ENCODE measurements at regions not wholly inside any gene's neighbourhood (a gene's known extent, or its start where the extent isn't known, plus 50 kb on each side); places are given as distances from the start of the nearest gene placed in this dataset.
"Not testable (repeated sequence)": the region's sequence is repeated elsewhere in the genome, so short reads cannot be mapped to it uniquely, and the experiment has no call there.

GRCh38 chr9:65413371-65413770 is 128.4 kb upstream of the FOXD4L5 start:
- H3K9me2 ChIP-seq (replicated peaks; ENCODE audit: insufficient read depth, low read length); H3K4me3 ChIP-seq (ENCODE audit: low read length); H2AFZ ChIP-seq (ENCODE audit: low read length); H3F3A ChIP-seq (ENCODE audit: insufficient read depth, low read length); H4K20me1 ChIP-seq (ENCODE audit: insufficient read depth, low read length); H3K79me2 ChIP-seq (ENCODE audit: low read length); DNase-seq; H3K4me1 ChIP-seq (ENCODE audit: low read length); H3K27ac ChIP-seq (ENCODE audit: low read length); H3K4me2 ChIP-seq (ENCODE audit: low read depth, low read length); H3K9me3 ChIP-seq (replicated peaks; ENCODE audit: insufficient read depth, low read length); H3K9ac ChIP-seq (ENCODE audit: low read length); H3K36me3 ChIP-seq (replicated peaks; ENCODE audit: insufficient read depth, low read length); H3K27me3 ChIP-seq (replicated peaks; ENCODE audit: insufficient read depth, low read length): not testable (repeated sequence)

- no peaks in the 10 kb centered on the region for H3F3A ChIP-seq (ENCODE audit: insufficient read depth, low read length)
- no peaks in the 10 kb centered on the region for H4K20me1 ChIP-seq (ENCODE audit: insufficient read depth, low read length)
- H3K9me3 ChIP-seq (replicated peaks; ENCODE audit: insufficient read depth, low read length): no peaks in the 10 kb centered on the region
- H3K27me3 ChIP-seq (replicated peaks; ENCODE audit: insufficient read depth, low read length): no peaks in the 10 kb centered on the region
- H3K9ac ChIP-seq (ENCODE audit: low read length): no peak overlapping the region
- no peak overlapping the region for H3K4me2 ChIP-seq (ENCODE audit: low read depth, low read length)
- no peaks in the 10 kb centered on the region for H3K9me2 ChIP-seq (replicated peaks; ENCODE audit: insufficient read depth, low read length)
- no peaks in the 10 kb centered on the region for H3K4me1 ChIP-seq (ENCODE audit: low read length)
- no peaks in the 10 kb centered on the region for H3K36me3 ChIP-seq (replicated peaks; ENCODE audit: insufficient read depth, low read length)
- no peak overlapping the region for H3K4me3 ChIP-seq (ENCODE audit: low read length)
- no peaks in the 10 kb centered on the region for H3K79me2 ChIP-seq (ENCODE audit: low read length)
- H2AFZ ChIP-seq (ENCODE audit: low read length): no peak overlapping the region
- H3K27ac ChIP-seq (ENCODE audit: low read length): no peak overlapping the region
- TF ChIP-seq EZH2phosphoT487 (IDR thresholded peaks at IDR 0.05; ENCODE audit: low read length) (no peak), EZH2 (optimal IDR thresholded peaks at IDR 0.05; ENCODE audit: low read depth, low read length) (no peak), CTCF (IDR thresholded peaks at IDR 0.05; ENCODE audit: low read length) (no peak)
- no peak for DNase-seq
These were observed 126.9 kb upstream of the FOXD4L5 start for GRCh38 chr9:65411901-65412300.

- Histone ChIP-seq H2AFZ (ENCODE audit: low read length) (no peak overlapping the region), H3K27me3 (replicated peaks; ENCODE audit: insufficient read depth, low read length) (no peaks in the 10 kb centered on the region), H3K4me2 (ENCODE audit: low read depth, low read length) (no peak overlapping the region), H3K4me3 (ENCODE audit: low read length) (no peak overlapping the region), H4K20me1 (ENCODE audit: insufficient read depth, low read length) (no peaks in the 10 kb centered on the region), H3K79me2 (ENCODE audit: low read length) (no peaks in the 10 kb centered on the region), H3K9me2 (replicated peaks; ENCODE audit: insufficient read depth, low read length) (no peaks in the 10 kb centered on the region), H3K36me3 (replicated peaks; ENCODE audit: insufficient read depth, low read length) (no peaks in the 10 kb centered on the region), H3K27ac (ENCODE audit: low read length) (no peak overlapping the region), H3K9ac (ENCODE audit: low read length) (no peak overlapping the region), H3K9me3 (replicated peaks; ENCODE audit: insufficient read depth, low read length) (no peaks in the 10 kb centered on the region), H3F3A (ENCODE audit: insufficient read depth, low read length) (no peaks in the 10 kb centered on the region), H3K4me1 (ENCODE audit: low read length) (no peaks in the 10 kb centered on the region)
- DNase-seq: no peak
- no peak for TF ChIP-seq CTCF (IDR thresholded peaks at IDR 0.05; ENCODE audit: low read length)
- TF ChIP-seq EZH2phosphoT487 (IDR thresholded peaks at IDR 0.05; ENCODE audit: low read length): no peak
- no peak for TF ChIP-seq EZH2 (optimal IDR thresholded peaks at IDR 0.05; ENCODE audit: low read depth, low read length)
These were observed 126.3 kb upstream of the FOXD4L5 start for GRCh38 chr9:65411336-65411735.

- H3K9ac ChIP-seq (ENCODE audit: low read length): no peak overlapping the region
- no peak overlapping the region for H3K27ac ChIP-seq (ENCODE audit: low read length)
- H2AFZ ChIP-seq (ENCODE audit: low read length): no peak overlapping the region
- H3K9me3 ChIP-seq (replicated peaks; ENCODE audit: insufficient read depth, low read length): no peaks in the 10 kb centered on the region
- no peaks in the 10 kb centered on the region for H4K20me1 ChIP-seq (ENCODE audit: insufficient read depth, low read length)
- H3K4me2 ChIP-seq (ENCODE audit: low read depth, low read length): no peak overlapping the region
- no peak for DNase-seq
- no peaks in the 10 kb centered on the region for H3K9me2 ChIP-seq (replicated peaks; ENCODE audit: insufficient read depth, low read length)
- H3K36me3 ChIP-seq (replicated peaks; ENCODE audit: insufficient read depth, low read length): no peaks in the 10 kb centered on the region
- H3K4me1 ChIP-seq (ENCODE audit: low read length): no peaks in the 10 kb centered on the region
- TF ChIP-seq EZH2 (optimal IDR thresholded peaks at IDR 0.05; ENCODE audit: low read depth, low read length) (no peak), CTCF (IDR thresholded peaks at IDR 0.05; ENCODE audit: low read length) (no peak), EZH2phosphoT487 (IDR thresholded peaks at IDR 0.05; ENCODE audit: low read length) (no peak)
- H3K4me3 ChIP-seq (ENCODE audit: low read length): no peak overlapping the region
- H3K79me2 ChIP-seq (ENCODE audit: low read length): no peaks in the 10 kb centered on the region
- no peaks in the 10 kb centered on the region for H3K27me3 ChIP-seq (replicated peaks; ENCODE audit: insufficient read depth, low read length)
- H3F3A ChIP-seq (ENCODE audit: insufficient read depth, low read length): no peaks in the 10 kb centered on the region
These were observed 125.9 kb upstream of the FOXD4L5 start for GRCh38 chr9:65410926-65411325.

All from MM.1S (cell line).